SK-N-SH treated with all-trans-retinoic acid at 6 μM for 48 hours (cell line): ENCODE measurements at regions not wholly inside any gene's neighbourhood (a gene's known extent, or its start where the extent isn't known, plus 50 kb on each side); places are given as distances from the start of the nearest gene placed in this dataset.

Source experiments
- ATAC-seq: fragments of 200-7000 bp; cut with Tn5 transposase; 3 replicates; pipeline ENCODE4 v1.9.1; 2020; ENCODE audit warnings: mild to moderate bottlenecking, moderate library complexity
- ARNTL ChIP-seq: fragments of 450-650 bp; formaldehyde crosslinking; IDR thresholded peaks from 2 replicates; pipeline ENCODE4 v1.5.0; 2020; ENCODE audit warnings: low read depth, mild to moderate bottlenecking, moderate library complexity, borderline replicate concordance
- BACH2 ChIP-seq: fragments of 250-450 bp; sonication (Bioruptor Pico); IDR thresholded peaks from 2 replicates; pipeline ENCODE4 v1.9.0; 2021; ENCODE audit warnings: mild to moderate bottlenecking, borderline replicate concordance
- CREB5 ChIP-seq: fragments of 250-450 bp; sonication (Bioruptor Pico); IDR thresholded peaks from 2 replicates; pipeline ENCODE4 v1.5.1; 2020; ENCODE audit warnings: low read depth, mild to moderate bottlenecking, moderate library complexity
- CSDC2 ChIP-seq: fragments of 250-450 bp; sonication (Bioruptor Pico); IDR thresholded peaks from 2 replicates; pipeline ENCODE4 v1.5.0; 2020; ENCODE audit warnings: mild to moderate bottlenecking, moderate library complexity
- CSRNP3 ChIP-seq: fragments of 250-450 bp; sonication (Bioruptor Pico); IDR thresholded peaks from 2 replicates; pipeline ENCODE4 v1.5.1; 2021; ENCODE audit warnings: mild to moderate bottlenecking, moderate library complexity
- ESRRG ChIP-seq: fragments of 250-450 bp; sonication (Bioruptor Pico); IDR thresholded peaks from 2 replicates; pipeline ENCODE4 v1.6.1; 2021; ENCODE audit warnings: mild to moderate bottlenecking
- GLIS3 ChIP-seq: fragments of 250-450 bp; sonication (Bioruptor Pico); IDR thresholded peaks from 2 replicates; pipeline ENCODE4 v1.5.0; 2020; ENCODE audit warnings: mild to moderate bottlenecking, moderate library complexity
- ISL1 ChIP-seq: fragments of 250-450 bp; sonication (Bioruptor Pico); IDR thresholded peaks from 2 replicates; pipeline ENCODE4 v2.1.2; 2022; ENCODE audit warnings: mild to moderate bottlenecking, moderate library complexity
- OSR1 ChIP-seq: fragments of 250-450 bp; sonication (Bioruptor Pico); IDR thresholded peaks from 2 replicates; pipeline ENCODE4 v1.8.0; 2022; ENCODE audit warnings: moderate library complexity, mild to moderate bottlenecking, inconsistent platforms
- PPARA ChIP-seq: fragments of 250-450 bp; sonication (Bioruptor Pico); IDR thresholded peaks from 2 replicates; pipeline ENCODE4 v1.5.0; 2020; ENCODE audit warnings: mild to moderate bottlenecking, borderline replicate concordance
- RARB ChIP-seq: fragments of 250-450 bp; sonication (Bioruptor Pico); IDR thresholded peaks from 2 replicates; pipeline ENCODE4 v1.8.0; 2021; ENCODE audit warnings: mild to moderate bottlenecking, moderate library complexity
- SNAI2 ChIP-seq: fragments of 250-450 bp; sonication (Bioruptor Pico); IDR thresholded peaks from 2 replicates; pipeline ENCODE4 v1.5.0; 2020; ENCODE audit warnings: mild to moderate bottlenecking, moderate library complexity
- TOX ChIP-seq: fragments of 250-450 bp; sonication (Bioruptor Pico); IDR thresholded peaks from 2 replicates; pipeline ENCODE4 v1.8.0; 2021; ENCODE audit warnings: mild to moderate bottlenecking, moderate library complexity, borderline replicate concordance
- TSHZ2 ChIP-seq: fragments of 250-450 bp; sonication (Bioruptor Pico); IDR thresholded peaks from 2 replicates; pipeline ENCODE4 v1.5.0; 2020; ENCODE audit warnings: mild to moderate bottlenecking, moderate library complexity
- ZC3H10 ChIP-seq: fragments of 250-450 bp; sonication (Bioruptor Pico); IDR thresholded peaks from 2 replicates; pipeline ENCODE4 v1.5.1; 2021; ENCODE audit warnings: mild to moderate bottlenecking, moderate library complexity
- ZFP3 ChIP-seq: fragments of 250-450 bp; sonication (Bioruptor Pico); IDR thresholded peaks from 2 replicates; pipeline ENCODE4 v1.5.0; 2020; ENCODE audit warnings: mild to moderate bottlenecking, moderate library complexity
- ZFP30 ChIP-seq: fragments of 450-650 bp; formaldehyde crosslinking; IDR thresholded peaks from 2 replicates; pipeline ENCODE4 v1.5.0; 2022; ENCODE audit warnings: mild to moderate bottlenecking, moderate library complexity
- ZNF565 ChIP-seq: fragments of 450-650 bp; formaldehyde crosslinking; conservative IDR thresholded peaks from 2 replicates; pipeline ENCODE4 v1.5.0; 2020; ENCODE audit warnings: low read depth, mild to moderate bottlenecking, moderate library complexity
- ZNF8 ChIP-seq: fragments of 450-650 bp; formaldehyde crosslinking; IDR thresholded peaks from 2 replicates; pipeline ENCODE4 v1.5.0; 2020; ENCODE audit warnings: mild to moderate bottlenecking, moderate library complexity

- TF ChIP-seq CREB5 (CRISPR knock-in tag) (no peak), SNAI2 (CRISPR knock-in tag) (no peak), OSR1 (CRISPR knock-in tag) (no peak), PPARA (CRISPR knock-in tag) (no peak), GLIS3 (CRISPR knock-in tag) (no peak), ISL1 (CRISPR knock-in tag) (no peak), ARNTL (CRISPR knock-in tag) (no peak), CSRNP3 (CRISPR knock-in tag) (no peak), BACH2 (no peak), TSHZ2 (CRISPR knock-in tag) (no peak), ZNF8 (CRISPR knock-in tag) (no peak), TOX (no peak), CSDC2 (CRISPR knock-in tag) (no peak), ZFP30 (no peak), ZFP3 (CRISPR knock-in tag) (no peak), RARB (CRISPR knock-in tag) (no peak), ESRRG (no peak), ZC3H10 (CRISPR knock-in tag) (no peak)
- ATAC-seq, result no peak
Observed at GRCh38 chr17:27951872-27952271, 58.7 kb upstream of the LYRM9 start.

- no peak for ATAC-seq
- TF ChIP-seq ZNF565 (no peak), BACH2 (no peak), TSHZ2 (CRISPR knock-in tag) (no peak), ISL1 (CRISPR knock-in tag) (no peak), ZFP30 (no peak), ZFP3 (CRISPR knock-in tag) (no peak), CREB5 (CRISPR knock-in tag) (no peak), PPARA (CRISPR knock-in tag) (no peak), ESRRG (no peak), SNAI2 (CRISPR knock-in tag) (no peak)
Observed at GRCh38 chr17:27952366-27952765, 59.2 kb upstream of the LYRM9 start.

GRCh38 chr17:27954548-27955495 lies 61.7 kb upstream of the LYRM9 start:
- no peak for ATAC-seq
- TF ChIP-seq CSDC2 (CRISPR knock-in tag) (no peak), RARB (CRISPR knock-in tag) (no peak), CREB5 (CRISPR knock-in tag) (no peak), TSHZ2 (CRISPR knock-in tag) (no peak)
